Muscle layer of colon (tissue), 2 donors: ENCODE measurements at regions not wholly inside any gene's neighbourhood (a gene's known extent, or its start where the extent isn't known, plus 50 kb on each side); places are given as distances from the start of the nearest gene placed in this dataset.

Experiments used
- H3K27ac ChIP-seq: one replicate; pipeline ENCODE4 v1.7.0; 2013; ENCODE audit warnings: low read depth, mild to moderate bottlenecking, low read length, moderate library complexity
- H3K27me3 ChIP-seq, 2 donors: one replicate each; pipeline ENCODE4 v1.7.0; 2013; ENCODE audit warnings: low read length in 2 of 2, mild to moderate bottlenecking in 2 of 2; ENCODE audit not compliant: insufficient read depth in 2 of 2, control insufficient read depth in 1 of 2
- H3K36me3 ChIP-seq: one replicate; pipeline ENCODE4 v1.7.0; 2013; ENCODE audit warnings: mild to moderate bottlenecking, low read length; ENCODE audit not compliant: insufficient read depth
- H3K4me1 ChIP-seq: one replicate; pipeline ENCODE4 v1.7.0; 2013; ENCODE audit warnings: mild to moderate bottlenecking, low read length; ENCODE audit not compliant: insufficient read depth
- H3K4me3 ChIP-seq, 2 donors: one replicate each; pipeline ENCODE4 v1.7.0; 2013; ENCODE audit warnings: low read length in 2 of 2, low read depth in 1 of 2, mild to moderate bottlenecking in 1 of 2, moderate library complexity in 1 of 2
- H3K9ac ChIP-seq: one replicate; pipeline ENCODE4 v1.7.0; 2013; ENCODE audit warnings: low read length
- H3K9me3 ChIP-seq: one replicate; pipeline ENCODE4 v1.7.0; 2013; ENCODE audit warnings: mild to moderate bottlenecking, low read length
- donor health status: abdominal sarcoma.
- donor health status: Adenocarcinoma of cecum.

GRCh38 chr10:31697271-31698180 is 231.1 kb downstream of the ARHGAP12 start:
- Histone ChIP-seq H3K4me1 (peaks cover 82% of the 10 kb centered on the region), H3K4me3 (peak overlapping the region in 1 of 2 donors; percentile 35), H3K9ac (peak overlapping the region; percentile 66), H3K36me3 (no peaks in the 10 kb centered on the region), H3K9me3 (no peaks in the 10 kb centered on the region), H3K27me3 (no peaks in the 10 kb centered on the region), H3K27ac (peak overlapping the region; percentile 85)

GRCh38 chr10:31694929-31695837 is 233.4 kb downstream of the ARHGAP12 start:
- Histone ChIP-seq H3K27ac (peak overlapping the region; percentile 3), H3K4me3 (no peak overlapping the region), H3K9ac (no peak overlapping the region), H3K27me3 (no peaks in the 10 kb centered on the region), H3K4me1 (peaks cover 59% of the 10 kb centered on the region), H3K36me3 (no peaks in the 10 kb centered on the region), H3K9me3 (no peaks in the 10 kb centered on the region)

GRCh38 chr10:31694126-31694685 is 234.4 kb downstream of the ARHGAP12 start:
- Histone ChIP-seq H3K27ac (peak overlapping the region; percentile 10), H3K4me1 (peaks cover 50% of the 10 kb centered on the region), H3K4me3 (no peak overlapping the region), H3K27me3 (no peaks in the 10 kb centered on the region), H3K36me3 (no peaks in the 10 kb centered on the region), H3K9ac (no peak overlapping the region), H3K9me3 (no peaks in the 10 kb centered on the region)

- Histone ChIP-seq H3K36me3 (no peaks in the 10 kb centered on the region), H3K9me3 (no peaks in the 10 kb centered on the region), H3K4me1 (peaks cover 43% of the 10 kb centered on the region), H3K27ac (no peak overlapping the region), H3K9ac (no peak overlapping the region), H3K27me3 (no peaks in the 10 kb centered on the region), H3K4me3 (no peak overlapping the region)
These were observed 235.1 kb downstream of the ARHGAP12 start for GRCh38 chr10:31693491-31693890.

- peaks cover 6% of the 10 kb centered on the region for H3K4me1 ChIP-seq
- no peak overlapping the region for H3K9ac ChIP-seq
- H3K9me3 ChIP-seq = no peaks in the 10 kb centered on the region
- no peak overlapping the region for H3K27ac ChIP-seq
- H3K4me3 ChIP-seq = no peak overlapping the region
- H3K27me3 ChIP-seq = no peaks in the 10 kb centered on the region
- no peaks in the 10 kb centered on the region for H3K36me3 ChIP-seq
These were observed 239.4 kb downstream of the ARHGAP12 start for GRCh38 chr10:31689233-31689632.

GRCh38 chr10:31687663-31688482 is 240.8 kb downstream of the ARHGAP12 start:
- Histone ChIP-seq H3K9ac (no peak overlapping the region), H3K4me3 (no peak overlapping the region), H3K9me3 (no peaks in the 10 kb centered on the region), H3K27me3 (no peaks in the 10 kb centered on the region), H3K4me1 (no peaks in the 10 kb centered on the region), H3K36me3 (no peaks in the 10 kb centered on the region), H3K27ac (no peak overlapping the region)

GRCh38 chr10:31686599-31686998 is 242.0 kb downstream of the ARHGAP12 start:
- Histone ChIP-seq H3K9me3 (no peaks in the 10 kb centered on the region), H3K9ac (no peak overlapping the region), H3K36me3 (no peaks in the 10 kb centered on the region), H3K4me1 (no peaks in the 10 kb centered on the region), H3K27ac (no peak overlapping the region), H3K4me3 (no peak overlapping the region), H3K27me3 (no peaks in the 10 kb centered on the region)

- H3K9ac ChIP-seq = no peak overlapping the region
- no peaks in the 10 kb centered on the region for H3K9me3 ChIP-seq
- H3K27ac ChIP-seq = no peak overlapping the region
These were observed 244.9 kb downstream of the ARHGAP12 start for GRCh38 chr10:31683682-31684081.

GRCh38 chr10:31679936-31680335 is 248.7 kb downstream of the ARHGAP12 start:
- Histone ChIP-seq H3K27ac (no peak overlapping the region), H3K36me3 (no peaks in the 10 kb centered on the region), H3K9me3 (no peaks in the 10 kb centered on the region), H3K27me3 (no peaks in the 10 kb centered on the region), H3K4me3 (no peak overlapping the region), H3K4me1 (peaks cover 11% of the 10 kb centered on the region), H3K9ac (no peak overlapping the region)

More at GRCh38 chr10:31683682-31684081, 244.9 kb downstream of the ARHGAP12 start:
- no peaks in the 10 kb centered on the region for H3K27me3 ChIP-seq
- H3K36me3 ChIP-seq = no peaks in the 10 kb centered on the region
- H3K4me1 ChIP-seq = no peaks in the 10 kb centered on the region
- H3K4me3 ChIP-seq = no peak overlapping the region

GRCh38 chr10:31678575-31679516 is 249.8 kb downstream of the ARHGAP12 start:
- H3K36me3 ChIP-seq = no peaks in the 10 kb centered on the region
- peaks cover 11% of the 10 kb centered on the region for H3K4me1 ChIP-seq
- H3K4me3 ChIP-seq = no peak overlapping the region
- peaks cover 6% of the 10 kb centered on the region for H3K9me3 ChIP-seq
- H3K27me3 ChIP-seq = no peaks in the 10 kb centered on the region
- peak overlapping the region; percentile 26 for H3K27ac ChIP-seq
- H3K9ac ChIP-seq = no peak overlapping the region
